GM23248 (cell line): ENCODE measurements at regions not wholly inside any gene's neighbourhood (a gene's known extent, or its start where the extent isn't known, plus 50 kb on each side); places are given as distances from the start of the nearest gene placed in this dataset.

Experiments used
- EZH2 ChIP-seq: fragments of 200-600 bp; sonication (generic); IDR thresholded peaks from 2 replicates; pipeline ENCODE4 v1.6.1; 2018; ENCODE audit warnings: antibody characterized with exemption, mild to moderate bottlenecking; ENCODE audit not compliant: insufficient read depth, poor library complexity, severe bottlenecking
- EZH2phosphoT487 ChIP-seq: fragments of 200-600 bp; sonication (generic); IDR thresholded peaks from 2 replicates; pipeline ENCODE4 v1.6.1; 2018; ENCODE audit warnings: antibody characterized with exemption, moderate library complexity, mild to moderate bottlenecking, low read depth; ENCODE audit not compliant: insufficient read depth

DNA sequence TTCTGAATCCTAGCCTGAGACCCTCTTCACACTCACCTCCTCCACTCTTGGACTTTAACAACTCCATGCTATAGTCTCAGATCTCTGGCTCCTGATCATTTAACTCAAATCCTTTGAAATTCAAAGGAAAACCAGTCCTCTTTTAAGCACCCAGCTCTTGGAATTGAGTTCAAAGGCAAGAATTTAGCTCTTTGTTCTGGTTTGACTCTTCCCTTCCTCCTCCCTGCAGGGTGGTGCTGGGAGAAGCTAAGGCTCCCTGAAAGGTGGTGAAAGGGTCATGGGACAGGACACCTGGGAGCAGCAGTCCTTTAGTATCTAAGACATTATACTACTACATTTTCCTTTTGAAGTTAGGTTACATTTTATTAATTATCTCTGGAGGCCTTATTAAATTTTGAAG, 259.4 kb downstream of the CCSER2 start:
- TF ChIP-seq EZH2 = no peak
- TF ChIP-seq EZH2phosphoT487 = no peak
